ENCODE measurements at regions not wholly inside any gene's neighbourhood (a gene's known extent, or its start where the extent isn't known, plus 50 kb on each side); places are given as distances from the start of the nearest gene placed in this dataset.

DNA sequence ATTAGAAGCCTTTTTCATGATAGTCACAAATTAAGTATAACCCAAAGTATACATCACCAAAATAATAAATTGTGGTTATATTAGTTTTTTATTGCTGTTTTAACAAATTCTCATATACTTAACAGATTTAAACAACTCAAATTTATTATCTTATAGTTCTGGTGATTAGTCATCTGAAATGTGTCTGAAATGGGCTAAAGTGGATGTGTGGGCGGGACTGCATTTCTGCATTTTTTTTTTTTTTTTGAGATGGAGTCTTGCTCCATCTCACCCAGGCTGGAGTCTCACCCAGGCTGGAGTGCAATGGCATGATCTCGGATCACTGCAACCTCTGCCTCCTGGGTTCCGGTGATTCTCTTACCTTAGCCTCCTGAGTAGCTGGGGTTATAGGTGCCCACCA lies 891.5 kb upstream of the CELF2 start:
- no peak for DNase-seq

GRCh38 chr10:10128387-10128786 lies 889.3 kb upstream of the CELF2 start:
- DNase-seq = no peak

DNA sequence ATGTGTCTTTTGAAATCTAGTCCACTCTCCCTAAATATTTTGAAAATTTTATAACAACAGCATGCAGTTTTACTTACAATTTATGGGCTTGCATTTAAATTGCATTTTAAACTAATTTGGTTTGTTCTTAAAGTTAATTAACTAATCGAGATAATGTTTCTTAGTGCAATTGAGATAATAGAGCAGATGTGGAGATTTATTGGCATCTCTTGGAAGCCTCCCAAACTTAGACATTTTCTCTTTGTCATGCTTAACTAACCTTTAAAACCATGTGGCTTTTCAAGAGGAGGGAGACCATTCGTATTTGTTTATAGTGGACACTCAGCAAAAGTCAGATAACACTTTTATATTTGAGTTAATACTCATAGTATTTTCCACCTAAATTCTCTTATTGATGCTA lies 887.0 kb upstream of the CELF2 start:
- no peak for DNase-seq

GRCh38 chr10:10132009-10132408 lies 885.7 kb upstream of the CELF2 start:
- no peak for DNase-seq

- DNase-seq = no peak
These were observed 884.4 kb upstream of the CELF2 start for GRCh38 chr10:10133281-10133680.

DNA sequence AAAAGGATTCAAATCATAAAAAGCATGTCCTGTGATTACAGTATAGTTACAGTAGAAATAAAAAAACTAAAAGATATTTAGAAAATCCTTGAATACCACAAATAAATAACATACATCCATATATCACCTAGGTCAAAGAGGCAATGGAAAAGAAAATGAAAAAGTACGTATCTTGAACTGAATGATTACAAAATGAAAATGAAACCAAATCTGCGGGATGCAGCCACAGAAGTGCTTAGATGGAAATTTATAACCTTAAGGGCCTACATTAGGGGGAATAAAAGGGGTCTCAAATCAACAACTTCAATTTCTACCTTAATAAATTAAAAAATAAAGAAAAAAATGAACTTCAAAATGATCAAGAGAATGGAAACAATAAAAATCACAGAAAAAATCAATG lies 879.0 kb upstream of the CELF2 start:
- no peak for DNase-seq

DNA sequence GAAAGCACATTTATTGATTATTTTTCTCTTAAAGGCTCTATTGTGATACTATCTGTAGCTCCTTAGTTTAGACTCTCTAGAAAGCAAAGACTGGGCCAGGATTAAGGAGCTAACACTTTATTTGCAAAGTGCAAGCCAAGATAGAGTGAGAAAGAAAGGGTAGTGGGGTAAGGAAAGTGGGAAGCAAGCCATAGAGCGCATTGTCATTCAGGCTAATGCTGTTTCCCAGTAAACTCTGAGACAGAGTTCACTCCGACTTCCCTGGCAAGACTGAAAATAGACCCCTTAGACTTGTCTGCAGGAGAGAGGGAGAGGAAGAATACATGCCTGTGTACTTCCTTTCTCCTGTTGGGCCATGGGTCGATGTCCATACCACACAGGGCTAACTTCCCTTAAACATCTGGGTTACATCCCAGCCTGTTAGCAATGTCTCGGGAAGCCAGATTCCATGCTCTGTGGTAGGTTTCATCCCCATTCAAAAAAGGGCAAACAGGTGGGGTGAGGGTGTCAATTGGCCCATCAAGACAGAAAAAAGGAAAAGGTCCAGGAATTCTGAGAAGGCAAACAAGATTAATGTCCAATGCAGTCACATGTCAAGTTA lies 875.8 kb upstream of the CELF2 start:
- no peak for DNase-seq

DNA sequence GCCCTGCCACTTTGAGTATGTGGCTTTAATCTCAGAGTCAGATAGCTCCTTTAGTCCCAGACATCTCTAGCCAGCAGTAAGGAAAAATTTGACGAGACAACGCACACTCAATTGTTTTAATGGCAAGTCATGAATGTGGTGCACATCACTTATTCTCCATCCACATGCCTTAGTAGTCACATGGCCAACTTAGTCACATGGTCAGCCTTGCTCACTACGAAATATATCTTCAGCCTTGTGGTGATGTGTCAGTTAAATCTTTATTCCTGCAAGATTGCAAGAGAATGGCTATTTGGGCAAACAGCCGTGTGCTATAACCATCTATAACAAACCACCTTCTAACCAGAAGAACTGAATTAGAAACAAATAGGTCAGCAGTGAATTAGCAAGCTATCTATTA lies 871.1 kb upstream of the CELF2 start:
- DNase-seq = no peak

GRCh38 chr10:10149899-10150298 lies 867.8 kb upstream of the CELF2 start:
- DNase-seq = no peak

- DNase-seq = no peak
These were observed 860.6 kb upstream of the CELF2 start for GRCh38 chr10:10156917-10157600.

GRCh38 chr10:10160821-10161312 lies 856.8 kb upstream of the CELF2 start:
- no peak for DNase-seq

- no peak for DNase-seq
These were observed 852.8 kb upstream of the CELF2 start for GRCh38 chr10:10164848-10165247.

- no peak for DNase-seq
These were observed 852.3 kb upstream of the CELF2 start for GRCh38 chr10:10165415-10165814.

- DNase-seq = no peak
These were observed 839.2 kb upstream of the CELF2 start for GRCh38 chr10:10178476-10178875.

- DNase-seq = no peak
These were observed 823.8 kb upstream of the CELF2 start for GRCh38 chr10:10193848-10194247.

GRCh38 chr10:10196701-10197100 lies 821.0 kb upstream of the CELF2 start:
- DNase-seq = no peak

DNA sequence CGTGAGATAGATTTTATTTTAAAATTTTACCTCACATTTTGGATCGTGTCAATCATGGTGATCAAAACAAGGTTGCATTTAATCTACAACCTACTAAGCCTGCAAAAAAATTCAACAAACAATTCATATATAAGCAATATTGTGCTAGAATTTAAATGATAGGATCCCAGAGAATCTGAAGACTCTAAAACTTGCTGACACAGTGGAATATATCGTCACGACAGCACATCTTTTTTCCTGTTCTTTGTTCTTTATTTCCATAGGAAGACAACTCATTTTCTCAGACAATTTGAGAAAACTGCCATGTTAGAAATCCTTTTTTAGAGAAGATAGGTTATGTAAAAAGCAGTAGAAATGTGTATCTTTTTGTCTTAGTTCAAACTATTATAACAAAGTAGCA lies 820.2 kb upstream of the CELF2 start:
- no peak for DNase-seq

DNA sequence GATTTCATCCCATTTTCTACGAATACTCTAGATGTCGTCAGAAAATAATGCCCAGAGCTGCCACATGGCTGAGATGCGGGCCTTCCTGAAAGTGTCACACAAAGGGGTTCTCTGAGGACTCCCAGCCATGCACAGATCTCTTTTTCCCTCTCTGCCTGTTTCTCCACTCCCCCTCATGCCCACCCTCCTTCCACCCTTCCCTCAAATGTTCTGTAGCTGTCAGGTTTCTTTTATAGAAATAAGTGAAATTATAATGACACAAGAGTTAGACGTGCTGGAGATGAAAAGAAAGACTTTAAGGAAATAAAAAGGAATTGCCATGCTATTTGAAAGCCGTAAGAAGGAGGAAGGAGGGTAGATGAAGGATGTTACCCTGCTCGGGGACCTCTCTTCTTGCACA lies 819.3 kb upstream of the CELF2 start:
- DNase-seq = no peak

- no peak for DNase-seq
These were observed 813.3 kb upstream of the CELF2 start for GRCh38 chr10:10204415-10204814.

- no peak for DNase-seq
These were observed 811.8 kb upstream of the CELF2 start for GRCh38 chr10:10205906-10206305.

DNA sequence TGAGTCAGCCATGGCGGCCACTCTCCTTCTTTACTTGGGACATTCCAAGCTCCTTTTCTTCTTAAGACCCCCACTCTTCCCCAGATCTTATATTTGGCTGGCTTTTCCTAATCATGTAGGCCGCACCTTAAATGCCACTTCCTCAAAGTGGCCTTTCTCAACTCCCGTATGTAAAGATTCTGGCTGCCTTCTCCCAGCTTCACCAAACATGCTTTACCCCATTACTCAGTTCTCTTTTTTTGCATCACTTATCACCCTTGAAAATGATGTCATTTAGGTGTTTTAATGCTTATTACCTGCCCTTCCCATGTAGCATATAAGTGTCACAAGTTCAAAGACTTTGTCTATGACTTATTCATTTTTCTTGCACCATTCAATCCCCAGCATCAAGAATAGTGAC lies 810.1 kb upstream of the CELF2 start:
- DNase-seq = no peak

DNA sequence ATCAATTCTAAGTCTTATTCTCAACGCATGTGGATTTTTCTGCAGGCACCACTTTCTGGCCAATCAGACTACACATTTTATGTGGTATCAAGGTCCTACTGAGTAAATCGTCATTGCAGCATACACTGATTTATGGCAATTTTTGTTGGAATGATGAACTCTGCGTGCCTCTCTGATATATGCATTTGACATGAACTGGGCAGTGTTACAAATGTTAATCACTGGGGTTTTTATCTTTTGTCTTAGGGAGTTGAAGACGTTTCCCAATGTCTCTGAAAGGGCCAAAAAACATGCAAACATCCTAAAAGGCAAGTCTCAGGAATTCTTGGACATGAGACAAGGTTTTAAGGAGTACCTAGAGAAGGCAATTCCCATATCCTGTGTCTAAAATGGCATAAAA lies 809.5 kb upstream of the CELF2 start:
- DNase-seq = no peak

DNA sequence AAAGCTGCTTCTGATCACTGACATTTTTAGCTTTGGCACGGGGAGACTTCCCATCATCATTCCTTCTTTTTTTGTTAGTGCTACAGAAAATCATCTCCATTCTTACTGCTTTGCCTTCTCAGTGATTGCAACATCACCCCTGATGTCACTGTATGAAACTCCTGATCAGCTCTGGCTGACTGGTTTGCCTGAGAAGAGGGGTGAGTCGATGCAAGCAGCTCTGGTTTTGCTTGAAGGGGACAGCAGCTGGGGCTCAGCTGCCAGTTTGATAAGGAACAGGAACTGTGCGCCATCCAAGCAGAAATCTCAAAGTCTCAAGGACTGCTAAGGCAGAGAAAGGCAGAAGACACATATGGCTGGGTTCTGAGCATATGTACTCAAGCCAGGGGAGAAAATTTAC lies 808.5 kb upstream of the CELF2 start:
- no peak for DNase-seq

GRCh38 chr10:10211409-10211808 lies 806.3 kb upstream of the CELF2 start:
- no peak for DNase-seq

GRCh38 chr10:10213237-10213636 lies 804.4 kb upstream of the CELF2 start:
- DNase-seq = no peak

Measured in hematopoietic multipotent progenitor cell treated with erythropoietin and hydrocortisone succinate and interleukin-3 and kit ligand, for 8 days (in vitro differentiated cells).